HG02588 (cell line): ENCODE measurements at regions not wholly inside any gene's neighbourhood (a gene's known extent, or its start where the extent isn't known, plus 50 kb on each side); places are given as distances from the start of the nearest gene placed in this dataset.

Experiments used
- ATAC-seq: cut with Tn5 transposase; IDR thresholded peaks from one replicate; pipeline ENCODE4 v1.9.1; 2021; ENCODE audit warnings: mild to moderate bottlenecking, moderate library complexity; ENCODE audit not compliant: unreplicated experiment

GRCh38 chr13:21316376-21316775 is 139.9 kb downstream of the MRPL57 start:
- ATAC-seq: no peak

DNA sequence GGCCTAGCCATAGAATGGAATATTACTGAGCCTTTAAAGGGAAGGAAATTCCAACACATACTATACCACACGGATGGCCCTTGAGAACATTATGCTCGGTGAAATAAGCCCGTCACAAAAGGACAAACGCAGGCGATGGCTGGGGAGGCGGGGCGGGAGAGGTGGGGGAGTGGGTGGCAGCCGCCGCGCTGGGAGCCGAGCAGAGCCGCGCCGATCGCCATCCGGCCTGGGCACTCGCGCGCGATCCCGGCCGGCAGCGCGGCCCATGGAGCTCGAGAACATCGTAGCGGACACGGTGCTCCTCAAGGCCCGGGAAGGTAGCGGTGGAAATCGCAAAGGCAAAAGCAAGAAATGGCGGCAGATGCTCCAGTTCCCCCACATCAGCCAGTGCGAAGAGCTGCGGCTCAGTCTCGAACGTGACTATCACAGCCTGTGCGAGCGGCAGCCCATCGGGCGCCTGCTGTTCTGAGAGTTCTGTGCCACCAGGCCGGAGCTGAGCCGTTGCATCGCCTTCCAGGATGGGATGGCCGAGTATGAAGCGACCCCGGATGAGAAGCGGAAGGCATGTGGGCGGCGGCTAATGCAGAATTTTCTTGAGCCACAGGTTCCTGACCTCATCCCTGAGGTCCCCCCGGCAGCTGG is 140.1 kb downstream of the ZDHHC20 start:
- ATAC-seq: no peak

DNA sequence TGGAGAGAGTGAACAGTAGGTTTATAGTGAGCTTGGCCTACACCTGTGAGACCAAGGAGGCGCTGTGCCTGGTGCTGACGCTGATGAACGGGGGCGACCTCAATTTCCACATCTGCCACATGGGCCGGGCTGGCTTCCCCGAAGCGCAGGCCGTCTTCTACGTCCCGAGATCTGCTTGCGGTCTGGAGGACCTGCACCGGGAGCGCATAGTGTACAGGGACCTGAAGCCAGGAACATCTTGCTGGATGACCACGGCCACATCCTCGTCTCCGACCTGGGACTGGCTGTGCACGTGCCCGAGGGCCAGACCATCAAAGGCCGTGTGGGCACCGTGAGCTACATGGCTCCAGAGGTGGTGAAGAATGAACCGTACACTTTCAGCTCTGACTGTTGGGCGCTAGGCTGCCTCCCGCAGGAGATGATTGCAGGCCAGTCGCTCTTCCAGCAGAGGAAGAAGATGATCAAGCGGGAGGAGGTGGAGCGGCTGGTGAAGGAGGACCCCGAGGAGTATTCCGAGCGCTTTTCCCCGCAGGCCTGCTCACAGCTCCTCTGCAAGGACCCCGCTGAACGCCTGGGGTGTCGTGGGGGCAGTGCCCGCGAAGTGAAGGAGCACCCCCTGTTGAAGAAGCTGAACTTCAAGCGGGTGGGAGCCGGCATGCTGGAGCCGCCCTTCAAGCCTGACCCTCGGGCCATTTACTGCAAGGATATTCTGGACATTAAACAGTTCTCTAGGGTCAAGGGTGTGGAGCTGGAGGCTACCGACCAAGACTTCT is 139.0 kb downstream of the ZDHHC20 start:
- no peak for ATAC-seq

- no peak for ATAC-seq
Measured at GRCh38 chr13:21320642-21321034, 138.5 kb downstream of the ZDHHC20 start.

DNA sequence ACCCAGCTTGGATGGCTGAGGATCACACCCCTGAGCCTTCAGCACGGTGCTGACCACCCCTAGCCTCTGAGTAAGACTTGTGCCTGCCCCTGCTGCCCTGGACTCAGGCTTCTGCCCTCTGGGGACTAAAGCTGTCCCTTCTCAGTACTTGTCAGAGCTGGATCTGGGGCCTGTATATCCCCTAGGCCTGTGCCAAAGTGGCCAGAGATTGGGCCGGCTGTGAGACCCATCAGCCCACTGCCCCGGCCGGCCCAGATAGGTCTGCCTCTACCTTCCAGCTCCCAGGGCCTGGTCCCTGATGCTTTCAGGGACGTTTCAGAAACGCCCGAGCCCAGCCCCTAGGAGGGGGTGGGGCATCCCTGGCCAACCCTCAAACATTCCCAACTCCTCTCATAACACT is 137.8 kb downstream of the ZDHHC20 start:
- no peak for ATAC-seq

DNA sequence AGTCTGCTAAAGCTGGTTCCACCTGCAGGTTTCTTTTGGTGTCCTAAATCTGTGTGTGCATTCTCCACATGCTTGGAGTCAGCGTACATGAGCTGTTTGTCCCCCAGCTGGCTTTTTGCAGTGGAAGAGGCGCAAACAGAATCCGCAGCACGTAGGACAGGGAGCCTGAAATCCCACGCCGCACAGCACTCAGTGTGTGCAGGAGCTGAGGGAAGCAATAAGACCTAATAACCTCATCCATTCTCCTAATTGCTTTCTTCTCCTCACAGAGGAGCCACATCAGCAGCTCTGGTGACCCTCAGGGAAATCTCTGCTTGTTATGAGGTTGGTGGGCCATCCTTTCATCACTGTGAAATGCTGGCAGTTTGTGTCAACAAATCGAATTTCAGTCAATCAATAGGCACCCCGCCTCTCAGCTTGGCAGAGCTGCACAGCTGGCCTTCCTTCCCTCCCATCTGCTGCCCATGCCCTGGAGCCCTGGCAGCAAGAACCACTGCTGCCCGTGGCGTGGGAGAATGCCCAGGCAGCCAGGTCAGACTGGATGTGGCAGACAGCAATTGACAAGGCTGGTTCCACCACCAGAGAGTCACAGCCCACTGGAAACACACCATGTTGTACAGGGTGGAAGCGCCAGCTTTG is 136.7 kb downstream of the ZDHHC20 start:
- no peak for ATAC-seq
